Hematopoietic multipotent progenitor cell (in vitro differentiated cells): ENCODE measurements at regions not wholly inside any gene's neighbourhood (a gene's known extent, or its start where the extent isn't known, plus 50 kb on each side); places are given as distances from the start of the nearest gene placed in this dataset.
"Not testable (repeated sequence)": the region's sequence is repeated elsewhere in the genome, so short reads cannot be mapped to it uniquely, and the experiment has no call there.

Experiments used
- DNase-seq, 3 donors: peaks; one replicate each; pipeline ENCODE4 v3.0.0-alpha.2; 2011 to 2015; ENCODE audit warnings: low read depth in 2 of 3, low spot score in 2 of 3

- no peak for DNase-seq
These were observed 807.3 kb upstream of the CA10 start for GRCh38 chr17:52965856-52966255.

GRCh38 chr17:52961751-52962150 lies 803.2 kb upstream of the CA10 start:
- not testable (repeated sequence) for DNase-seq

GRCh38 chr17:52957411-52957810 lies 798.9 kb upstream of the CA10 start:
- no peak for DNase-seq

- DNase-seq: no peak
These were observed 788.9 kb upstream of the CA10 start for GRCh38 chr17:52947418-52947817.

- no peak for DNase-seq
These were observed 780.2 kb upstream of the CA10 start for GRCh38 chr17:52938623-52939230.

GRCh38 chr17:52930581-52930980 lies 772.1 kb upstream of the CA10 start:
- DNase-seq: no peak

- no peak for DNase-seq
These were observed 771.6 kb upstream of the CA10 start for GRCh38 chr17:52930145-52930544.

- DNase-seq: no peak
These were observed 765.1 kb upstream of the CA10 start for GRCh38 chr17:52923658-52924057.

GRCh38 chr17:52899235-52899634 lies 740.7 kb upstream of the CA10 start:
- DNase-seq: no peak

GRCh38 chr17:52895272-52895671 lies 736.8 kb upstream of the CA10 start:
- no peak for DNase-seq

GRCh38 chr17:52892334-52892733 lies 733.8 kb upstream of the CA10 start:
- no peak for DNase-seq

GRCh38 chr17:52885882-52886281 lies 727.4 kb upstream of the CA10 start:
- no peak for DNase-seq

- not testable (repeated sequence) for DNase-seq
These were observed 725.5 kb upstream of the CA10 start for GRCh38 chr17:52883907-52884491.

GRCh38 chr17:52846767-52847166 lies 688.3 kb upstream of the CA10 start:
- not testable (repeated sequence) for DNase-seq

GRCh38 chr17:52841971-52842370 lies 683.5 kb upstream of the CA10 start:
- no peak for DNase-seq

- DNase-seq: no peak
These were observed 679.0 kb upstream of the CA10 start for GRCh38 chr17:52837492-52837891.

GRCh38 chr17:52831536-52831935 lies 673.0 kb upstream of the CA10 start:
- DNase-seq: no peak

- DNase-seq: no peak
These were observed 670.1 kb upstream of the CA10 start for GRCh38 chr17:52828621-52829020.

GRCh38 chr17:52827526-52827925 lies 669.0 kb upstream of the CA10 start:
- no peak for DNase-seq

GRCh38 chr17:52824542-52824941 lies 666.0 kb upstream of the CA10 start:
- no peak for DNase-seq

- DNase-seq: no peak
These were observed 664.6 kb upstream of the CA10 start for GRCh38 chr17:52823155-52823554.

GRCh38 chr17:52790359-52790955 lies 631.9 kb upstream of the CA10 start:
- DNase-seq: no peak
